Nephron (organoid): ENCODE measurements at regions not wholly inside any gene's neighbourhood (a gene's known extent, or its start where the extent isn't known, plus 50 kb on each side); places are given as distances from the start of the nearest gene placed in this dataset.

Experiments
- H3K27ac Mint-ChIP-seq, 3 experiments: 2 replicates each; pipeline ENCODE4 v1.8.0; 2020; ENCODE audit warnings: mixed read lengths in 3 of 3, mild to moderate bottlenecking in 2 of 3, moderate library complexity in 1 of 3
- H3K27me3 Mint-ChIP-seq: 2 replicates; pipeline ENCODE4 v1.8.0; 2021; ENCODE audit warnings: low read depth, mild to moderate bottlenecking, moderate library complexity, mixed read lengths
- H3K36me3 Mint-ChIP-seq: 2 replicates; pipeline ENCODE4 v1.8.0; 2020; ENCODE audit warnings: low read depth, mixed read lengths
- H3K4me1 Mint-ChIP-seq: 2 replicates; pipeline ENCODE4 v1.8.0; 2020; ENCODE audit warnings: mixed read lengths
- H3K4me3 Mint-ChIP-seq, 3 experiments: 2 replicates each; pipeline ENCODE4 v1.8.0; 2020; ENCODE audit warnings: mild to moderate bottlenecking in 3 of 3, mixed read lengths in 3 of 3, moderate library complexity in 2 of 3
- H3K9me3 Mint-ChIP-seq: 2 replicates; pipeline ENCODE4 v1.8.0; 2020; ENCODE audit warnings: mixed read lengths
- CTCF ChIP-seq, 3 experiments: fragments of 200-600 bp; sonication (generic); IDR thresholded peaks; one replicate each; pipeline ENCODE4 v1.5.0; 2021; ENCODE audit warnings: antibody characterized with exemption in 3 of 3; ENCODE audit not compliant: unreplicated experiment in 3 of 3

- no peak overlapping the region for H3K4me3 Mint-ChIP-seq
- peaks cover 27% of the 10 kb centered on the region for H3K27me3 Mint-ChIP-seq
- peaks cover 20% of the 10 kb centered on the region for H3K9me3 Mint-ChIP-seq
- no peak overlapping the region for H3K27ac Mint-ChIP-seq
- H3K36me3 Mint-ChIP-seq, result peaks cover 5% of the 10 kb centered on the region
- peaks cover 11% of the 10 kb centered on the region for H3K4me1 Mint-ChIP-seq
- TF ChIP-seq CTCF (IDR thresholded peaks at IDR 0.05; ENCODE audit: unreplicated experiment in 3 of 3), result no peak
Observed at GRCh38 chr21:38072489-38072888, 156.2 kb upstream of the KCNJ6 start.

- H3K27me3 Mint-ChIP-seq, result peaks cover 36% of the 10 kb centered on the region
- H3K27ac Mint-ChIP-seq, result peak overlapping the region in 2 of 3 experiments; percentile 18 to 60
- H3K4me3 Mint-ChIP-seq, result no peak overlapping the region
- H3K36me3 Mint-ChIP-seq, result peaks cover 5% of the 10 kb centered on the region
- no peak for TF ChIP-seq CTCF (IDR thresholded peaks at IDR 0.05; ENCODE audit: unreplicated experiment in 3 of 3)
- peaks cover 17% of the 10 kb centered on the region for H3K9me3 Mint-ChIP-seq
- H3K4me1 Mint-ChIP-seq, result peaks cover 26% of the 10 kb centered on the region
Observed at GRCh38 chr21:38075833-38076587, 159.8 kb upstream of the KCNJ6 start.

GRCh38 chr21:38077569-38077968 lies 161.3 kb upstream of the KCNJ6 start:
- Mint-ChIP-seq H3K36me3 (peaks cover 5% of the 10 kb centered on the region), H3K27me3 (peaks cover 33% of the 10 kb centered on the region), H3K27ac (peak overlapping the region; percentile 13 to 72 (median 62)), H3K4me3 (no peak overlapping the region), H3K9me3 (peaks cover 13% of the 10 kb centered on the region), H3K4me1 (peaks cover 27% of the 10 kb centered on the region)
- no peak for TF ChIP-seq CTCF (IDR thresholded peaks at IDR 0.05; ENCODE audit: unreplicated experiment in 3 of 3)

- no peaks in the 10 kb centered on the region for H3K36me3 Mint-ChIP-seq
- TF ChIP-seq CTCF (IDR thresholded peaks at IDR 0.05; ENCODE audit: unreplicated experiment in 3 of 3), result no peak
- no peak overlapping the region for H3K27ac Mint-ChIP-seq
- no peaks in the 10 kb centered on the region for H3K9me3 Mint-ChIP-seq
- peaks cover 31% of the 10 kb centered on the region for H3K4me1 Mint-ChIP-seq
- H3K27me3 Mint-ChIP-seq, result peaks cover 44% of the 10 kb centered on the region
- no peak overlapping the region for H3K4me3 Mint-ChIP-seq
Observed at GRCh38 chr21:38080888-38081287, 164.6 kb upstream of the KCNJ6 start.

- no peak overlapping the region for H3K27ac Mint-ChIP-seq
- peaks cover 49% of the 10 kb centered on the region for H3K27me3 Mint-ChIP-seq
- H3K36me3 Mint-ChIP-seq, result no peaks in the 10 kb centered on the region
- no peaks in the 10 kb centered on the region for H3K9me3 Mint-ChIP-seq
- TF ChIP-seq CTCF (IDR thresholded peaks at IDR 0.05; ENCODE audit: unreplicated experiment in 3 of 3), result no peak
- H3K4me3 Mint-ChIP-seq, result no peak overlapping the region
- peaks cover 23% of the 10 kb centered on the region for H3K4me1 Mint-ChIP-seq
Observed at GRCh38 chr21:38081708-38082107, 165.5 kb upstream of the KCNJ6 start.

GRCh38 chr21:38082936-38083485 lies 166.8 kb upstream of the KCNJ6 start:
- Mint-ChIP-seq H3K4me1 (peaks cover 16% of the 10 kb centered on the region), H3K4me3 (no peak overlapping the region), H3K27me3 (peaks cover 44% of the 10 kb centered on the region), H3K27ac (no peak overlapping the region), H3K9me3 (no peaks in the 10 kb centered on the region), H3K36me3 (no peaks in the 10 kb centered on the region)
- TF ChIP-seq CTCF (IDR thresholded peaks at IDR 0.05; ENCODE audit: unreplicated experiment in 3 of 3), result no peak
